AG09319 (cell line): ENCODE measurements at regions not wholly inside any gene's neighbourhood (a gene's known extent, or its start where the extent isn't known, plus 50 kb on each side); places are given as distances from the start of the nearest gene placed in this dataset.

ENCODE experiments used
- DNase-seq: peaks from one replicate; pipeline ENCODE4 v3.0.0-alpha.2; 2010; ENCODE audit warnings: low read depth; ENCODE audit errors: extremely low read depth
- CTCF ChIP-seq: IDR thresholded peaks from 2 replicates; pipeline ENCODE4 v1.5.1; 2011; ENCODE audit warnings: low read depth, mild to moderate bottlenecking, inconsistent platforms, low read length, moderate library complexity

- no peak for DNase-seq
- no peak for TF ChIP-seq CTCF
These were observed 95.8 kb downstream of the RAP2B start for GRCh38 chr3:153257673-153258351.

- DNase-seq: no peak
- no peak for TF ChIP-seq CTCF
These were observed 97.9 kb downstream of the RAP2B start for GRCh38 chr3:153259956-153260355.

DNA sequence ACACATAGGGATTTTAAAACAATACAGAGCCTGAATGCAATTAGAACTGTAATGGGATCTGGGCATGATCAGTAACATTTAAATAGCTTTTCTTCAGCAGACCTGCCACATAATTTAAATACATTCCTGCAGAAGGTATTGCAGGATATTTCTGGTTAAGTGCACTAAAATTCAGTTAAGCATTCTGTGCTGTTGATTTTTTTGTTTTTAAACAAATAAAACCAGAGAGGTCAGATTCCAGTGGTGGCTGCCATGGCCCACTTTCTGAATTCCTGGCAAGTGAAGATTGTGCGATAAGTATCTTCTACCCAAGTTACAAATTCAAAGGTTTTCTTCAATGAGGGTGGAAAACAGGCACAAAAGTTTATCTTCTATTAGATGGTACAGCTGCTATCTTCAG lies 98.7 kb downstream of the RAP2B start:
- DNase-seq: no peak
- TF ChIP-seq CTCF: no peak

DNA sequence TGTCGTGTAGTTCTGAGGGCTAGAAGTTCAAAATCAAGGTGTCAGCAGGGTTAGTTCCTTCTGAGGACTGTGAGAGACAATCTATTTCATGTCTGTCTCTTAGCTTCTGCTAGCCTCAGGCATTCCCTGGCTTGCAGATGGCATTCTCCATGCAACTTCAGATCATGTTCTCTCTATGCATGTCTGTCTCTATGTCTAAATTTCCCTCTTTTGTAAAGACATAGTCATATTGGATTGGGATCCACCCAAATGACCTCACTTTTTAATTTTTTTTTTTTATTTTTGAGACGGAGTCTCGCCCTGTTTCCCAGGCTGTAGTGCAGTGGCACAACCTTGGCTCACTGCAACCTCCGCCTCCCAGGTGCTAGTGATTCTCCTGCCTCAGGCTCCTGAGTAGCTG lies 104.6 kb downstream of the RAP2B start:
- TF ChIP-seq CTCF: no peak
- no peak for DNase-seq

GRCh38 chr3:153268564-153269279 lies 106.7 kb downstream of the RAP2B start:
- TF ChIP-seq CTCF: no peak
- no peak for DNase-seq

- no peak for DNase-seq
- no peak for TF ChIP-seq CTCF
These were observed 107.7 kb downstream of the RAP2B start for GRCh38 chr3:153269730-153270129.

- no peak for TF ChIP-seq CTCF
- DNase-seq: no peak
These were observed 111.2 kb downstream of the RAP2B start for GRCh38 chr3:153273217-153273616.
